Fibroblast of upper back skin (primary cell): ENCODE measurements at regions not wholly inside any gene's neighbourhood (a gene's known extent, or its start where the extent isn't known, plus 50 kb on each side); places are given as distances from the start of the nearest gene placed in this dataset.

Experiments used
- DNase-seq: peaks from one replicate; pipeline ENCODE4 v3.0.0-alpha.2; 2013

DNA sequence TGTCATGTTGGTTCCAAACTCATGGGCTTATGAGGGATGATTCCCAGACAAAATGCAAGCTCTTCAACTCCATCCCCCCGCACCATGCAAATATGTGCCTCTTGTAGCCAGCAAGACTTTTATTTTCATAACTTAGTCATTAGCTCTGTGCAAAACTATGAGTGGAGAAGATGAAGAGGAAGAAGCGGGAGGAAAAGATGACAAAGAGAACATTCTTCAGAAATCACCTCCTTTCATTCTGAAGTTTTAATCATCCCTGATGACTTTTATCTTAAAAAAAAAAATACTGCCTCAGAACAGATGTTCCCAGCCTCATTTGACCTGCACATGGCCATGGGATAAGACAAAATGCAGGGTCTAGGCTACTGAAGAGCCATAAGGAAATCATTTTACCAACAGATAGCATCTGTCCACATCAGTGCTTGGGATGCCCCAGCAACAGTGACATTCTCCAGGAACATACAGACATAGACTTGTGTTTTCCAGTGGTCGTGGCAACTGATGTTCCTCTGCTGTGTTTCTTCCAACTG is 145.5 kb downstream of the WNT5A start:
- DNase-seq: peak; percentile 75

DNA sequence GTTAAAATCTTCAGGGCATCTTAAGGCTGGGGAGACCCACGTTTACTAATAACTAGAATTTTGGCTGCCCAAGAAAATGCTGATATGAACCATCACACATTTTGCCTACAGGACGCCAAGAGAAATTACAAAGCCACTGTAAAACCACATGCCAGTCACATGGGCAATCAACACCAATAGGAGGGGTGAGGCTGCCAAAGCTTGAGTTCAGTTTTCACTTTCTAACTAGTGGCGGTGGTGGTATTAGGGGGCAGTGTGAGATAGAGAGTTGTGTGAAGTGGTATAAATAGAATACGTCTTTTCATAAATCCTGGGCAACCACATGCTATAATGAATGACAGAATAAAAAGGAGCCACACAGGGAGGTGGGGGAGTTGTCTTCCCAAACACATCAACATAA is 147.3 kb downstream of the WNT5A start:
- no peak for DNase-seq

DNA sequence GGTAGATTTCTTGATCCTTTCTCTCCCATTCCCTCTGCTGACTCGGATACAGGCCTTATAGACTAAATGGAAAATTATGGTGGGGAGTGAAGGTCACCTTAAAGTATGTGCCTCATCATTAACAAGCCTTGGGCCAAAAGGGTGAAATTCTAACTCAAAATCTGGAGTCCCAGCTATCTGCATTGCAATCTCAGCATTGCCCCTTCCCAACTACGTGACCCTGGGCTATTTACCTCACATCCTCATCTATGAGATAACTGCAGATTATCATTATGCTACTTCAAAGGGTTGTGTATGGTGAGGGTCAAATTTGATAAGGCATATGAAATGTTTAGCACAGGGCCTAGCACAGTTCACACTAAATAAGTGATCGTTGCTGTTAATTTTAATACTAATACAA is 147.7 kb downstream of the WNT5A start:
- no peak for DNase-seq

DNA sequence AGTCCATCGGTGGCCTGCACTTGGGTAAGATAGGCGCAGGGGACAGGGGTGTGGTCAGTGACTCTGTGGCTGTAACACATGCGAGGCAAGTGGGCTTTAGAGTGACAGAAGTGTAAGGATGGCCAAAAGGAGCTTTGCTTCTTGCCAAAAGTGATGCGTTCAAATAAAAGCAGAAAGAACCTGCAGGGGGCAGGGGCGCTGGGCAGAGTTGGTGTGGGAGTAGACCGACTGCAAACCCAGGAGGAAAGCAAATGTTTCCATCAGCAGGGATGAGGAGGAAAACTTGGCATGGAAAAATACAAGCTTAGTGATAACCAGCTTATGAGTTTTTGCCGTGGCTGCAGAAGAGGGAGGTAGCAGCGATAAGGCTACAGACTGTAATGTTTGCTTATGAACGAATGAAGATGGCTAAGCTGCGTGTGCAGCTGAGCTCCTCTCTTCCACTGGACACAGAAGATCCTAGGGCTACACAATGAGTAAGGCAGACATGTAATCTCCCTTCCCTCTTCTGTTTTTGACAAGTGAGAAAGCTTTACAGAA is 149.4 kb downstream of the WNT5A start:
- no peak for DNase-seq

DNA sequence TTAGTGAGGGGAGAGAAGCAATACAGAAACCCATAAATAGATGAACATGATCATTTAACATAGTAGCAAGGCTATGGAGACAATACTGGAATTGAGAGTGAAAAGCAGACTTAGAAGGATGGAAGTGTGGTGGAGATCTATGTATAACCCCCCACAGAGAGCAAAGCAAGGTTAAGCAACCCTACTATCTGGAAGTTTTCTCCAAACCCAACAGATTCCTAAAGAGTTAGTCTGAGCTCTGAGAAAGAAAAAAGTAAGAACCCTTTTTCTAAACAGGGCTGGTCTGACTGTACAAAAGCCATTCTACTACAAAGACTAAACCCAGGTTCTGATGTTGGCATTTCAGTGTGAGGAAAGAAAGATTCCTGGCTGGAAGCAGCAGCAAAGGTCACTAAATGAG is 153.2 kb downstream of the WNT5A start:
- DNase-seq: peak; percentile 90

DNA sequence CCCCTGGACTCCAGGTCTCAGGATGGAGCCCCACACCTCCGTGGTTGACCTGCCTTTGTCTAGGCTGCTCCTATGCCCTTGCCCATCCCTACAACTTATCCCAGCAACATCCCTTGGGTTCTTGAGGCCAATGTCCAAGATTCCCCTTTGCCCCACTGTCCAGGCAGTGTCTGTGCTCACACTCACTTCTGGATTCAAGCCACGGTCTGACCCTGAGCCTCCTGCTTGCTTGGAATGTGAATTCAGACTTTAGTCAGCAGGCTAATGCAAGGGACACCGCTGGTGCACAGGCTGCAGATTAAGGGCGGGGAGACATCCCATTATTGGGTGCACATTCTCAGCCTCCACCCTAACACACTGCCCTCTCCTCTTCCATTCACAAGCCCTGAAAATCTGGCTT is 154.1 kb downstream of the WNT5A start:
- no peak for DNase-seq

DNA sequence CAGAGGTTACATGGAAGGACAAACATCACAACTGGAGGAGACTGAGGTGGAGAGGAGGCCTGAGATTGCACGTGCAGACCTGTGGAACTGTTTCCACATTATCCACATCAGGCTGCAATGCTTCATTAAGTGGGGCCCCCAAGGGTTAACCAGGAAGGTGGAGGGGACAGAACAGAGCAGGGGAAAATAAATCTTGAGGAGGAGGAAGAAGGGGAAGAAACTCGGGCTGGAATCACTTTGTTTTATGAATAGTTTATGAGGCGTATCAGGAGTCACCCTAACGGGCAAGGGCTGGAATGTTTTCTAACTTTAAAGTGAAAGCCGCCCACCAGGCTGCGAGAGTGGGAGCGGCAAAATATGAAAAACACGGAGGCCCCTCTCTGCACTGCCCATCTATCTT is 154.9 kb downstream of the WNT5A start:
- DNase-seq: no peak

DNA sequence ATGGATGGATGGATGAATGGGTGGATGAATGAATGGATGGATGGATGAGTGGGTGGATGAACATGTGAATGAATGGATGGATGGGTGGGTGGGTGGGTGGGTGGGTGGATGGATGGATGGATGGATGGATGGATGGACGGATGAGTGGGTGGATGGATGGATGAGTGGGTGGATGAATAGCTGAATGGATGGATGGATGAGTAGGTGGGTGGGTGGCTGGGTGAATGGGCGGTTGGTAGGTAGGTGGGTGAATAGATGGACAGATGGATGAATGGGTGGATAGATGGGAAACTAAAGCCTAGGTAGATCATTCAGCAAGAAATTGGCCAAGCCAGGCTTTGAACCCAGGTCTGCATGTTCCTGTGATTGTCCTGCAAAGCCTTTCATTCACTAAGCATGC is 155.6 kb downstream of the WNT5A start:
- DNase-seq: no peak

DNA sequence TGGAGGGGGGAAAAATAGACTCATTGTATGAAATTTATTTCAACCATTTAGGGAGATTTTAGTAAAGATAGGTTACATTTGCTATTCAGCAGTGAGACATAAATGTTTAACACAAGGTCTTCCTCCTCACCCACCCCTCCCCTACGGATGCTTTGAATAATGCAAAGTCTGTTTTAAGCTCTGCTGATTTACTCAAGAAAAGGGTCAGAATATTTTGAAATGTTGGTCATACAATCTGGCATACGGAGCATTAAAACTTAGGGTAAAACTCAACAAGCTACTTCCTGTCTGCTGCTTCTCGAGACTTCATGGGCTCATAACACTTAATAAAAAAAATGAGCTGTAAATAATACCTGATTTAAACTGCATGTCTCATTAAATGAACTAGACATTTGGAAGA is 156.3 kb downstream of the WNT5A start:
- peak; percentile 58 for DNase-seq

DNA sequence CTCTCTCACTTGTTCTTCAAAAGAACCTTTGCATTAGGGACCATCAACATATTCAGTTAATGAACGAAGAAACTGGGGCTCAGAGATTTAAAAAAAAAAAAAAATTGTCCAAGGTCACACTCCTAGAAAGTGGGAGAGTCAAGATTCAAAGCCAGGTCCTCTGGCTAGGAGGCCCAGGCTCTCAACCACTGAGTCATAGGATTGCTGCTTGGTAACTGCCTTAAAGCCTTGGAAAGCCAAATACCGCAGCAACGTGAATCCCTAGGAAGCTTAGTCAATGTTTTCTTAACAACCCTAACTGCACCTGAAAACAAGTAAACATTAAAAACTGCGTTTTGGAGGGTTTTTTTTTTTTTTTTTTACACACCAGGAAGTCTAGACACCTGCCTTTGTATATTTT is 156.8 kb downstream of the WNT5A start:
- peak; percentile 95 for DNase-seq

DNA sequence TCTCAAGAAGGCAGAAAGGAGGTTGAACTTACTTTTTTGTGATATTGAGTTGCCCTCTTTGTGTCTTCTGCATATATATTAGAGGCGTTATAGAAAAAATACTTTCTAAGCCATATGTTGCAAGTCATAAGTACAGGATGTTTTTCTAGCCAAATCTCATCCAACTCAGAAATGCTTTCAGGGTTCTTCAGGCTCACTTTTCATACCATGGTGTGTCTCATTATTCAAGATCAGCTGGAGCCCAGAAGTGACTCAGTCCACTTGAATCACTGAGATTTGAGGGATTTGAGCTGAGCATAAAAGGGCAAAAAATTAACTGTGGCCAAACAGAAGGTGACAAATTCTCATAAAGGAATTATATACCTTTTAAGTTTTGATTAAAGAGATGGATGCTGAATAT is 157.3 kb downstream of the WNT5A start:
- DNase-seq: peak; percentile 96

DNA sequence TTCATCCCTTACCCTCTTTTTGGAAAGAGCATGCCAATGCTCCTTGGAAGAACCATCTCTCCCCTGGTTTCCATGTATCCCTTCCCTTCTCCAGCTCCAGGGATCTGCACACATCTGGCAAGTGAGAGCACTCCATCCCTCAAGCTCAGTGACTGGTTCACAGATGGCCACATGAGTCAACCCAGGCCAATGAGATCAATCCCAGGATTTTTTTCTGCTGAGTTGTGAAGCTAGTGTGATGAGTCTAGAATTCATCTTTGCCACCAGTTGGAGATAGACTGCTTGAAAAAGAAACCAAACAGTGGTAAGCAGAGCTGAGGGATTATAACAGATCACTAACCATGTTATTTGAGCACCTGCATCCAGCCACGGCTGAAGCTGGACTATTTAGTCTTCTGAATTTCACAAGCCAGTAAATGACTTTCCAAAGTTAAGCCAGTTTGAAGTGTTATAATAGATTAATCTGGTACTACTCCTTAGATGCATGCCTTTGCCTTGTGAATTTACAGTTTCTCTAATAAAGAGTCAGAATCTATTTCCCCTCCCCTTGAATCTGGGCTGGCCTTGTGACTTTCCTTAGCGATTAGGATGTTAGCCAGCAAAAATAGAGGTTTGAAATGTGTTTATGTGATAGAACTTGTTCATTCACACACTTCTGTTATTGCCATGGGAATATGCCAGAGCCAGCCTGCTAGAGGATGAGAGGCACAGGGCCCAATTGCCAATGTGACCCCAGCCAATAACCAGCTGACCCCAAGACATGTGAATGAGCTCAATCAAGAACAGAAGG is 159.8 kb downstream of the WNT5A start:
- DNase-seq: peak; percentile 83

DNA sequence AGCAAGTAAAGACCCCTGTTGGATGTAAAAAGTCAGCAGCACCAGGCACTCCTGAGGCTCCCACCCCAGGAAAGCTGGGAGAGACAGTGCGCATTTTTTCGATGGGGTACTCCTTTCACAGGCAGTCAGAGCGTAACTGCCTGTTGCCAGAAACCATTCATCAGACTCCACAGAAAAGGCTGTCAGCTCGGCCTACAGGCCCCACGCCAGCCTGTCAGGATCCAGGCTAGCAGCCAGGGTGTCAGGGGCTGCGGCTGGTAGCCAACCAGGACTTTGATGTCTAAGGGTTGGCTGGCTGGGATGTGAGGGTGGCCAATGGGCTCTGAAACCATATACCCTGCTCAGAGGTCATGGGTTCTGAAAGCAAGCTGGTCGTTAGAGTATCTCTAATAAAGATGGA is 164.5 kb downstream of the WNT5A start:
- peak; percentile 71 for DNase-seq

DNA sequence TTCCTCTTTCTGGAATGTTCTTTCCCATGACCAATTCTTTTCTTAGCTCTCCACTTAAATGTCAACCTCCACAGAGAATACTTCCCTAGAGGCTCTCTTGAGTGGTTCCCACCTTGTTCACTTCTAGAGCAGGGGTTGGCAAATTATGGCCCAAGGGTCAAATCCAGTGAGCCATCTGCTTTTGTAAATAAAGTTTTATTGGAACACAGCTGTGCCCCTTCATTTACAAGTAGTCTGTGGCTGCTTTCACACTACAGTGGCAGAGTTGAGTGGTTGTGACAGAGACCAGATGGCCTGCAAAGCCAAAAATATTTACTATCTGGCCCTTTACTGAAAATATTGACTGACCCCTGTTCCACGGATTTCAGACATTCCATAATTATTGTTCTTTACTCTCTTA is 166.2 kb downstream of the WNT5A start:
- DNase-seq: no peak

DNA sequence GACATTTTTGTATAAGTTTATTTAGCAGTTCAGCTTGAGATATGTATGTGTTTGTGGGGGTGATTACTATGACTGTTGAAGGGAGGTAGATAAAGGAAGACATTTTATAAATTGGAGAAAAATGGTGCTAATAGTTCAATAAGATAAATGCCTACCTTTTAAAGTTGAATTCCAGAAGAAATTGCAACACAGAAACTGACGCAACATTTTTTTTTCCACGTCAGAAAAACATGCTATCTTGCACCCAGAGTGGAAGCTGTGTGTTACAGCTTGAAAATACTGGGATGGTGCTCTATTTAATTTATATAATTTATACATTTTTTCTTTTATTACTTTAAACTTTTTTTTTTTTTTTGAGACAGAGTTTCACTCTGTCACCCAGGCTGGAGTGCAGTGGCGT is 171.7 kb downstream of the WNT5A start:
- no peak for DNase-seq

DNA sequence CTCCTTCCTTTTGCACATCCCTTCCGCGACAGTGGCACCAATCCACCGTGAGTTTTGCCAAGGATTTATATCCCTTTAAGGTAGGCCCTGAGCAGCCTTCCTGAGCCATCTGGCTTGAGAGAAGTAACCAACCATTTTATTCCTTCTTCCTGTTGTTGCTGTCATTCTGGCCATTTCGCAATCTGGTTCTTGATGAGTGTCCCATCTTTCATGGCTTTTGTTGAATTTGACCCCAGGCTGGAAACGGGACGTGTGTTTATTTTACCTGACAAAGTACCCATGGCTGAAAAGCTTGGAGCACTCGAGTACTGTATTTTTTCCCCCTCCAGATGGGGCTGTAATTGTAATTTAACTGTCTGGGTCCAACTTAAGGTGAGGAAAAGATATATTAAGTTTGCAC is 173.4 kb downstream of the WNT5A start:
- no peak for DNase-seq

DNA sequence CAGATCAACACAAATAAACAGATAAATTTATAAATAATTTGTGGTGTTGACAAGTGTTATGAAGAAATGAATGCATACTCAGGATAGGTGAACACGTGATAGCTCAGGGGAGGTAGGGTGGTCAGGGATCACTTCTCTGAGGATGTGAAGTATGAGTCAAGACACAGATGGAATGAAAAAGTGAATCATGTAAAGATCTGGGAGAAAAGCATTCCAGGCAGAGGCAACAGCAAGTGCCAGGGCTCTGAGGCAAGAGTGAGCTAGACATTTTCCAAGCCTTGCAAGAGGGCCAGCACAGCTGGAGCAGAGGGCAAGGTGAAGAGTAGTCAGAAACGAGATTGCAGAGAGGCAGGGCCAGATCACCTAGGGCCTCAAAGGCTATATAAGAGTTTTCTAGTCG is 177.8 kb downstream of the WNT5A start:
- DNase-seq: peak; percentile 77

DNA sequence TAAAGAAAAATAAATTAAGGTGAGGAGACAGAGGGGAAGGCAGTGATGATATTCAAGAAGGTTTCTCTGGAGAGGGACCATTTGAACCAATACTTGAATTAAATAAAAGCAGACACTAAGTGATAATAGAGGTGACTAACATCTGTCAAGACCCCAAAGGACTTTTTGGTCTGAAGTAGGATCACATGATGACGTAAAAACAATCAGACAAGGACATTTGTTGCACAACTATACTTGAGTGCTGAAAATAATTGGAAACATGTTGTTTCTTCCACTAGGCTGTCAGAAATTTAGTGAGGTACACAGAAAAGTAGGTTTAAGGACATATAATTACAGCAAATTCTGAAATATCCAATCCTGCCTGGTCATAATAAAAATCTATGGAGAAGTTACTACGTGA is 179.5 kb downstream of the WNT5A start:
- DNase-seq: no peak

DNA sequence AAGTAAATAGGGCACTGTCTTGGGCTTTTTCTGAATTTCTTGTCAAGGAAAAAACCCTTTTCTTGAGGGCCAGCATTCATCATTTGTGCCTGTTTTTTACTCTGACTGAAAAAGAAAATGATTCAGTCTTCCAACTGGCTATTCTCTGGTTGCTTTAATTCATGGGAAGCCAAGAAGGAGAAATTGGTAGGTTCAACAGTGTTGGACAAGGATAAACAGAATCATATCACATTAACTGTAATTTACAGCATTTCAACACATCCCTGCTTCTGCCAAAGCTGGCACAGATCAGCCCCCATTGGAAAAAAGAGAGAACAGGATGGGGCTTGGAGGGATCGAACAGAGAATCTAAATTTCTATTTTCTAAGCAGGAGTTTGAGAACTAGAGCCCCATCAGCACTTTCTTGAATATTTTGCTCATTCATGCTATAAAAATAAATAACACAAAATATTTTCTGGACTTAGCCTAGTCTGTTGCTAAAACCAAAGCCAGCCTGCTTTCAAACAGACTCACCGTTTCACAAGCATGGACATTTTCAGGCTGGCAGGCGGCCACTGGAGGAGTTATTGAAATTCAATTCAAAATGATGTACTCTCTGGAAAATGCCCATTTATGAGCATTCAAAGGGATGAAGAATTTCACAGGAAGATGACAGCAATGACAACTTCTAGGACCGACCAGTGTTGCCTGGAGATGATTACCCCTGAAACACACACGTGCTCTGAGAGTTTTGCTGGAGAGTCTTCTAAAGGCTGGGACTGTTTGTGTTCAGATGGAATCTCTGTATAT is 181.2 kb downstream of the WNT5A start:
- peak; percentile 57 for DNase-seq

DNA sequence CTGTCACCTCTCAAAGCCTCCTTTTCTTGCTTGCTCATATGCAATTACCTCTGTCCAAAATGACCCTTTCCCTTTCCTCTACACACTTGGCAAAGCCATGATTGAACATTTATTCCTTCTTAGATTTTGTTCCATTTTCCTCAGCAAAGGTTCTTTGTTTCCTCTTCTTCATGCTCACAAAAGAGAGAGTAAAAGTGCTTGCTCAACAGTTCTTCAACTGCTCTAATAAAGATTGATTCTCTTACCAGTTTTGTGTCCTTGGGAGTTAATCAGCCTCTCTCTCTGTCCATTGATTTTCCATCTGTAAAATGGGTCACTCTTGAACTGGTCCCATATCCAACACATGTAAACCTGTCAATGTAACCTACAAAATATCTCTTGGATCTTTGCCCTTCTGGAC is 186.4 kb downstream of the WNT5A start:
- DNase-seq: no peak

DNA sequence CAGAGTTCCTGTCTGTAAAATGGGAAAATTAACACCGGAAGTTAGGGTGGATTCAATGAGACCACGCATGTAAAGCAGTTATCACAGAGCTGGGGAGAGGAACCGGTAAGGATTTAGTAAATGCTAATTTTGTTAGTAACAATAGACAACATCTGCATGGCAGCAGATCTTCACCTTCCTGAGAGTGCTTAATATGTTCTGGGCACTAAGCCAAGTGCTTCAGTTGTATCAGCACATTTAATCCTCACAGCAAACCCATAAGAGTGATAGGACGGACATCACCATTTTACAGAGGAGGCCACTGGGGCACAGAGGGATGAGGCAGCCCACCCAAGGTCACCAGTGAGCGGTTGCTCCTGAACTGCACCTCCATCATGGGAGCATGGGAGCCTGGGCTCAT is 189.4 kb downstream of the WNT5A start:
- DNase-seq: no peak

DNA sequence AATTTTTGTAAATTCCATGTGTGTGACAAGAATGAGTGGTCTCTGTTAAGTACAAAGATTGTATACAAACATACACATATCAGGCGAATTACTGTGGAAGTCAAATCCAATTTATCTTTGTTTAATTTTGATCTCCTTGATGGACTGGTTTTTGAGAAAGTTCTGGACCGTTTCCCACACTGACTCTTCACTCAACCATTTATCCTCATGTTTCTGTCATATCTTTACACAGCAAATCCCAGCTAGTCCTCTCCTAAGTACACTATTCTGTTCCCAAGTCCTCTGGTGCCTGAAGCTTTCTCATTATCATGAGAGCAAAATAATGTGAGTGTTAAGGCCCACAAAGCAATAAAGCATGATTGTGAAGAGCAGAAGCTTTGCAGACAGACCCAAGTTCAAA is 189.9 kb downstream of the WNT5A start:
- no peak for DNase-seq

DNA sequence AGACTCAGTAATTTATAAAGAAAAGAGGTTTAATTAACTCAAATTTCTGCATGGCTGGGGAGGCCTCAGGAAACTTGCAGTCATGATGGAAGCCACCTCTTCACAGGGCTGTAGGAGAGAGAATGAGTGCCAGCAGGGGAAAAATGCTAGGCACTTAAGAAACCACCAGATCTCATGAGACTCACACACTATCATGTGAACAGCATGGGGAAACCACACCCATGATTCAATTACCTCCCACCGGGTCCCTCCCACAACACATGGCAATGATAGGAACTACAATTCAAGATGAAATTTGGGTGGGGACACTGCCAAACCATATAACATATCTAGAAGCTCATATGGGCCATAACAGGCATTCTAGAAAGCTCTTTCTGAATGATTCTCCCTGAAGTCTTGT is 190.3 kb downstream of the WNT5A start:
- DNase-seq: peak; percentile 71

DNA sequence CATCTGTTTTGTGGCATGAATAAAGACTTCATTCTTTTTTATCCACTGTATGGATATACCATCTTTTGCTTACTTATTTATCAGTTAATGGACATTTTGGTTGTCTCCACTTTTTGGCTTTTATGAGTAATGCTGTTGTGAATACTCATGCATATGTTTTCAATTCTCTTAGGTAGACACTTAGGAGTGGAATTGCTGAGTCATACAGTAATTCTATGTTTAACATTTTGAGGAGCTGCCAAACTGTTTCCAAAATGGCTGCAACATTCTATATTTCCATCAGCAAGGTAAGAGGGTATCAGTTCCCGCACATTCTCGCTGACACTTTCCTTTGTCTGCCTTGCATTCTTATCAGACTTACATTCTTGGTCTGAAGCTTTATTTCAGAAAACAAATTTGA is 191.1 kb downstream of the WNT5A start:
- peak; percentile 91 for DNase-seq
